Endodermal cell (in vitro differentiated cells): ENCODE measurements at regions not wholly inside any gene's neighbourhood (a gene's known extent, or its start where the extent isn't known, plus 50 kb on each side); places are given as distances from the start of the nearest gene placed in this dataset.

Experiments used
- DNase-seq: peaks from one replicate; pipeline ENCODE4 v3.0.0-alpha.2; 2017
- H3K27ac ChIP-seq: 2 replicates; pipeline ENCODE4 v1.5.1; 2013; ENCODE audit warnings: mild to moderate bottlenecking, low read depth, low read length, moderate library complexity
- H3K27me3 ChIP-seq: 2 replicates; pipeline ENCODE4 v1.6.1; 2013; ENCODE audit warnings: mild to moderate bottlenecking, low read length, moderate library complexity; ENCODE audit not compliant: insufficient read depth, control insufficient read depth, poor library complexity, severe bottlenecking
- H3K36me3 ChIP-seq: 2 replicates; pipeline ENCODE4 v1.7.0; 2013; ENCODE audit warnings: mild to moderate bottlenecking, low read length, moderate library complexity; ENCODE audit not compliant: control insufficient read depth, insufficient read depth
- H3K4me1 ChIP-seq: one replicate; pipeline ENCODE4 v1.7.0; 2013; ENCODE audit warnings: low read length; ENCODE audit not compliant: control insufficient read depth, insufficient read depth
- H3K4me3 ChIP-seq: 2 replicates; pipeline ENCODE4 v1.5.1; 2013; ENCODE audit warnings: mild to moderate bottlenecking, low read length, moderate library complexity
- H3K9ac ChIP-seq: 2 replicates; pipeline ENCODE4 v1.6.1; 2013; ENCODE audit warnings: mild to moderate bottlenecking, low read length, moderate library complexity; ENCODE audit not compliant: poor library complexity, severe bottlenecking; ENCODE audit errors: extremely low read depth
- H3K9me3 ChIP-seq: 2 replicates; pipeline ENCODE4 v1.6.1; 2013; ENCODE audit warnings: mild to moderate bottlenecking, low read length, moderate library complexity; ENCODE audit not compliant: control insufficient read depth
- H3K27ac Mint-ChIP-seq: 2 replicates; pipeline ENCODE4 v1.8.0; 2020; ENCODE audit warnings: mixed read lengths
- H3K27me3 Mint-ChIP-seq: 2 replicates; pipeline ENCODE4 v1.8.0; 2021; ENCODE audit warnings: mild to moderate bottlenecking, mixed read lengths; ENCODE audit not compliant: insufficient read depth
- H3K36me3 Mint-ChIP-seq: 2 replicates; pipeline ENCODE4 v1.8.0; 2020; ENCODE audit warnings: low read depth, mixed read lengths
- H3K4me1 Mint-ChIP-seq: 2 replicates; pipeline ENCODE4 v1.8.0; 2020; ENCODE audit warnings: mixed read lengths
- H3K4me3 Mint-ChIP-seq: 2 replicates; pipeline ENCODE4 v1.8.0; 2020; ENCODE audit warnings: mild to moderate bottlenecking, moderate library complexity, mixed read lengths
- H3K9me3 Mint-ChIP-seq: 2 replicates; pipeline ENCODE4 v1.8.0; 2020; ENCODE audit warnings: mild to moderate bottlenecking, mixed read lengths
- WGBS, 2 experiments: methylation state at CpG; one replicate each; pipeline versions ENCODE4 v1.1.5 to v1.1.7; 2013; ENCODE audit warnings: missing lambda C conversion rate in 2 of 2, mixed read lengths in 1 of 2; ENCODE audit not compliant: insufficient coverage in 1 of 2, insufficient read length in 1 of 2; 5-methylcytosine and 5-hydroxymethylcytosine counted together
- TF ChIP-seq, protein P1 (sequence below): fragments of 200-600 bp; sonication (generic); conservative IDR thresholded peaks from 2 replicates; pipeline ENCODE4 v1.5.0; 2021; ENCODE audit warnings: antibody characterized with exemption, mild to moderate bottlenecking

DNA sequence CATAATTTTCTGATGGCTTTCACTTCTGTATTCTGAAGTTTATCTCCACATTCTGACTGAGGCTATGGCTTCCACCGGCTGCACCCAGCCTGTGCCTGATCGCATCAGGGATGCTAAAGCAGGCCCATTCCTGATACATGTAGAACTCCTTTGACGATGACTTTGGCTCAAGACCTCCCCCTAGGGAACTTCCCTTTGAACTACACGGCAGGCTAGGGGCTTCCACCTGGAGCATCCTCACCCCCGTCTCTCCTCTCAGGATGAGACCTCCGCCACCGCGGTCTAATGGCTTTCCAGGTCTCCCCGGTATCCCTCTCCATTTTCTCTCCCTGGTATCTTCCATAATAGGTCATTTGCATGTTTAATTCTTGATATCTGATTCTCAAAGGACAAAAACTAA, 214.9 kb upstream of the CHST9 start:
- TF ChIP-seq, protein P1, sequence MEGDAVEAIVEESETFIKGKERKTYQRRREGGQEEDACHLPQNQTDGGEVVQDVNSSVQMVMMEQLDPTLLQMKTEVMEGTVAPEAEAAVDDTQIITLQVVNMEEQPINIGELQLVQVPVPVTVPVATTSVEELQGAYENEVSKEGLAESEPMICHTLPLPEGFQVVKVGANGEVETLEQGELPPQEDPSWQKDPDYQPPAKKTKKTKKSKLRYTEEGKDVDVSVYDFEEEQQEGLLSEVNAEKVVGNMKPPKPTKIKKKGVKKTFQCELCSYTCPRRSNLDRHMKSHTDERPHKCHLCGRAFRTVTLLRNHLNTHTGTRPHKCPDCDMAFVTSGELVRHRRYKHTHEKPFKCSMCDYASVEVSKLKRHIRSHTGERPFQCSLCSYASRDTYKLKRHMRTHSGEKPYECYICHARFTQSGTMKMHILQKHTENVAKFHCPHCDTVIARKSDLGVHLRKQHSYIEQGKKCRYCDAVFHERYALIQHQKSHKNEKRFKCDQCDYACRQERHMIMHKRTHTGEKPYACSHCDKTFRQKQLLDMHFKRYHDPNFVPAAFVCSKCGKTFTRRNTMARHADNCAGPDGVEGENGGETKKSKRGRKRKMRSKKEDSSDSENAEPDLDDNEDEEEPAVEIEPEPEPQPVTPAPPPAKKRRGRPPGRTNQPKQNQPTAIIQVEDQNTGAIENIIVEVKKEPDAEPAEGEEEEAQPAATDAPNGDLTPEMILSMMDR, result peak; percentile 89
- peak; percentile 92 for DNase-seq
- 61 to 68% methylated on average over 9 of the region's 9 CpGs for WGBS, 2 experiments
- H3K4me1 ChIP-seq, result no peaks in the 10 kb centered on the region
- no peak overlapping the region for H3K4me3 ChIP-seq
- no peaks in the 10 kb centered on the region for H3K9me3 ChIP-seq
- H3K36me3 ChIP-seq, result no peaks in the 10 kb centered on the region
- H3K4me1 Mint-ChIP-seq, result no peaks in the 10 kb centered on the region
- no peaks in the 10 kb centered on the region for H3K9me3 Mint-ChIP-seq
- no peak overlapping the region for H3K9ac ChIP-seq
- no peaks in the 10 kb centered on the region for H3K27me3 Mint-ChIP-seq
- H3K27ac ChIP-seq, result no peak overlapping the region
- no peaks in the 10 kb centered on the region for H3K36me3 Mint-ChIP-seq
- no peak overlapping the region for H3K4me3 Mint-ChIP-seq
- H3K27ac Mint-ChIP-seq, result no peak overlapping the region
- peaks cover 6% of the 10 kb centered on the region for H3K27me3 ChIP-seq

DNA sequence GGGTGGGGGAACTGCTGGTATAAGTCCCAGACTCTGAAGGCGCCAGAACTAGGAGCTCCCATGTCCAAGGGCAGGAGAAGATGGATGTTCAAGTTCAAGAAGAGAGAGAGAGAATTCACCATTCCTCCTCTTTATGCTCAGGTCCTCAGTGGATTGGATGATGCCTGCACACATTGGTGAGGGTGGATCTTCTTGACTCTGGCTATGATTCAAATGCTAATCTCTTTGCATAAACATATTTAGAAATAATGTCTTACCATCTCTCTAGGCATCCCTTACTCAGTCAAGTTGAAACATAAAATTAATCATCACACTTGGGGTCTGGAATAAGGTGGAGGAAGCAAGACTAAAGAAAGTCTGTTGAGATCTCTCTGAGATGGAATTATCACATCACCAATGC, 210.6 kb upstream of the CHST9 start:
- Mint-ChIP-seq H3K4me1 (peaks cover 4% of the 10 kb centered on the region), H3K4me3 (no peak overlapping the region), H3K9me3 (no peaks in the 10 kb centered on the region), H3K27ac (no peak overlapping the region), H3K36me3 (no peaks in the 10 kb centered on the region), H3K27me3 (no peaks in the 10 kb centered on the region)
- WGBS, 2 experiments, result 86 to 94% methylated on average over 1 of the region's 1 CpG
- DNase-seq, result no peak
- no peak overlapping the region for H3K9ac ChIP-seq
- H3K4me3 ChIP-seq, result no peak overlapping the region
- no peaks in the 10 kb centered on the region for H3K4me1 ChIP-seq
- H3K27ac ChIP-seq, result no peak overlapping the region
- TF ChIP-seq, protein P1, result no peak
- H3K27me3 ChIP-seq, result peaks cover 6% of the 10 kb centered on the region
- H3K9me3 ChIP-seq, result no peaks in the 10 kb centered on the region
- H3K36me3 ChIP-seq, result no peaks in the 10 kb centered on the region

- peaks cover 2% of the 10 kb centered on the region for H3K9me3 ChIP-seq
- Mint-ChIP-seq H3K27me3 (no peaks in the 10 kb centered on the region), H3K4me3 (no peak overlapping the region), H3K27ac (no peak overlapping the region), H3K9me3 (peaks cover 2% of the 10 kb centered on the region), H3K4me1 (peaks cover 4% of the 10 kb centered on the region), H3K36me3 (no peaks in the 10 kb centered on the region)
- H3K4me1 ChIP-seq, result no peaks in the 10 kb centered on the region
- H3K9ac ChIP-seq, result no peak overlapping the region
- H3K36me3 ChIP-seq, result no peaks in the 10 kb centered on the region
- 92 to 95% methylated on average over 2 to 3 of the region's 3 CpGs for WGBS, 2 experiments
- H3K27ac ChIP-seq, result no peak overlapping the region
- H3K4me3 ChIP-seq, result no peak overlapping the region
- no peak for DNase-seq
- peaks cover 6% of the 10 kb centered on the region for H3K27me3 ChIP-seq
- TF ChIP-seq, protein P1, result no peak
These were observed 209.6 kb upstream of the CHST9 start for GRCh38 chr18:27394687-27395086.
